Muscle of leg (tissue), 3 donors: ENCODE measurements at regions not wholly inside any gene's neighbourhood (a gene's known extent, or its start where the extent isn't known, plus 50 kb on each side); places are given as distances from the start of the nearest gene placed in this dataset.
A peak's percentile ranks its signal among the peaks of the same experiment; 100 is the strongest.

ENCODE experiments used
- DNase-seq: peaks from one replicate; pipeline ENCODE4 v3.0.0; 2013
- H3K27ac ChIP-seq: one replicate; pipeline ENCODE4 v1.5.1; 2013; ENCODE audit warnings: mild to moderate bottlenecking, low read length, control low read depth
- H3K27me3 ChIP-seq: one replicate; pipeline ENCODE4 v1.6.1; 2013; ENCODE audit warnings: low read length; ENCODE audit not compliant: control insufficient read depth, insufficient read depth
- H3K36me3 ChIP-seq: one replicate; pipeline ENCODE4 v1.6.1; 2013; ENCODE audit warnings: low read length; ENCODE audit not compliant: control insufficient read depth, insufficient read depth
- H3K4me1 ChIP-seq: one replicate; pipeline ENCODE4 v1.6.1; 2013; ENCODE audit warnings: low read length; ENCODE audit not compliant: control insufficient read depth, insufficient read depth
- H3K4me3 ChIP-seq: one replicate; pipeline ENCODE4 v1.5.1; 2013; ENCODE audit warnings: low read length, control low read depth
- H3K9me3 ChIP-seq: replicated peaks from 2 replicates; pipeline ENCODE4 v1.6.1; 2013; ENCODE audit warnings: low read depth, low read length; ENCODE audit not compliant: control insufficient read depth
- WGBS: methylation state at CpG from one replicate; pipeline ENCODE4 v1.1.5; 2013; ENCODE audit warnings: missing lambda C conversion rate; ENCODE audit not compliant: insufficient coverage; 5-methylcytosine and 5-hydroxymethylcytosine counted together

GRCh38 chr2:138104071-138104470, 139.8 kb downstream of the HNMT start:
- Histone ChIP-seq H3K4me3 (no peak overlapping the region), H3K27me3 (no peaks in the 10 kb centered on the region), H3K4me1 (no peaks in the 10 kb centered on the region), H3K9me3 (no peaks in the 10 kb centered on the region), H3K36me3 (no peaks in the 10 kb centered on the region), H3K27ac (no peak overlapping the region)
- WGBS: no CpG with 5 or more reads among the region's 1 CpG
- no peak for DNase-seq

- Histone ChIP-seq H3K4me1 (no peaks in the 10 kb centered on the region), H3K9me3 (no peaks in the 10 kb centered on the region), H3K36me3 (no peaks in the 10 kb centered on the region), H3K4me3 (no peak overlapping the region), H3K27ac (no peak overlapping the region), H3K27me3 (no peaks in the 10 kb centered on the region)
- WGBS: 100% methylated on average over 1 of the region's 1 CpG
- DNase-seq: no peak
Measured at GRCh38 chr2:138105358-138105757, 141.1 kb downstream of the HNMT start.

GRCh38 chr2:138106606-138107005, 142.3 kb downstream of the HNMT start:
- H3K9me3 ChIP-seq: no peaks in the 10 kb centered on the region
- H3K4me1 ChIP-seq: no peaks in the 10 kb centered on the region
- no peaks in the 10 kb centered on the region for H3K36me3 ChIP-seq
- no peaks in the 10 kb centered on the region for H3K27me3 ChIP-seq
- no peak for DNase-seq
- no peak overlapping the region for H3K27ac ChIP-seq
- WGBS: no CpG with 5 or more reads among the region's 1 CpG
- H3K4me3 ChIP-seq: no peak overlapping the region

- 80% methylated on average over 3 of the region's 4 CpGs for WGBS
- Histone ChIP-seq H3K27ac (no peak overlapping the region), H3K4me1 (no peaks in the 10 kb centered on the region), H3K9me3 (no peaks in the 10 kb centered on the region), H3K36me3 (no peaks in the 10 kb centered on the region), H3K4me3 (no peak overlapping the region), H3K27me3 (no peaks in the 10 kb centered on the region)
- no peak for DNase-seq
Measured at GRCh38 chr2:138107288-138107687, 143.0 kb downstream of the HNMT start.

- Histone ChIP-seq H3K27ac (no peak overlapping the region), H3K4me3 (no peak overlapping the region), H3K4me1 (no peaks in the 10 kb centered on the region), H3K9me3 (no peaks in the 10 kb centered on the region), H3K27me3 (no peaks in the 10 kb centered on the region), H3K36me3 (no peaks in the 10 kb centered on the region)
- DNase-seq: no peak
- 88% methylated on average over 2 of the region's 2 CpGs for WGBS
Measured at GRCh38 chr2:138110453-138111083, 146.3 kb downstream of the HNMT start.

GRCh38 chr2:138112536-138112935, 148.3 kb downstream of the HNMT start:
- no peak overlapping the region for H3K27ac ChIP-seq
- peak; percentile 5 for DNase-seq
- no peaks in the 10 kb centered on the region for H3K9me3 ChIP-seq
- no CpG with 5 or more reads among the region's 1 CpG for WGBS
- no peak overlapping the region for H3K4me3 ChIP-seq
- H3K27me3 ChIP-seq: no peaks in the 10 kb centered on the region
- H3K4me1 ChIP-seq: no peaks in the 10 kb centered on the region
- no peaks in the 10 kb centered on the region for H3K36me3 ChIP-seq

- Histone ChIP-seq H3K4me3 (no peak overlapping the region), H3K27ac (no peak overlapping the region), H3K27me3 (no peaks in the 10 kb centered on the region), H3K4me1 (no peaks in the 10 kb centered on the region), H3K36me3 (no peaks in the 10 kb centered on the region), H3K9me3 (no peaks in the 10 kb centered on the region)
- DNase-seq: no peak
- WGBS: 75% methylated on average over 2 of the region's 4 CpGs
Measured at GRCh38 chr2:138113871-138114525, 149.7 kb downstream of the HNMT start.

- H3K27ac ChIP-seq: no peak overlapping the region
- peak; percentile 52 for DNase-seq
- no peak overlapping the region for H3K4me3 ChIP-seq
- H3K36me3 ChIP-seq: no peaks in the 10 kb centered on the region
- H3K9me3 ChIP-seq: no peaks in the 10 kb centered on the region
- no peaks in the 10 kb centered on the region for H3K4me1 ChIP-seq
- H3K27me3 ChIP-seq: no peaks in the 10 kb centered on the region
Measured at GRCh38 chr2:138115666-138116065, 151.4 kb downstream of the HNMT start.

- Histone ChIP-seq H3K27ac (no peak overlapping the region), H3K4me1 (no peaks in the 10 kb centered on the region), H3K4me3 (no peak overlapping the region), H3K27me3 (no peaks in the 10 kb centered on the region), H3K9me3 (no peaks in the 10 kb centered on the region), H3K36me3 (no peaks in the 10 kb centered on the region)
- DNase-seq: no peak
- no CpG with 5 or more reads among the region's 4 CpGs for WGBS
Measured at GRCh38 chr2:138116456-138116855, 152.2 kb downstream of the HNMT start.

GRCh38 chr2:138121666-138122661, 157.7 kb downstream of the HNMT start:
- Histone ChIP-seq H3K36me3 (no peaks in the 10 kb centered on the region), H3K4me1 (no peaks in the 10 kb centered on the region), H3K4me3 (no peak overlapping the region), H3K9me3 (no peaks in the 10 kb centered on the region), H3K27me3 (no peaks in the 10 kb centered on the region), H3K27ac (no peak overlapping the region)
- DNase-seq: no peak
- WGBS: 75% methylated on average over 2 of the region's 3 CpGs
